Common myeloid progenitor, CD34-positive (primary cell): ENCODE measurements at regions not wholly inside any gene's neighbourhood (a gene's known extent, or its start where the extent isn't known, plus 50 kb on each side); places are given as distances from the start of the nearest gene placed in this dataset.
A peak's percentile ranks its signal among the peaks of the same experiment; 100 is the strongest.
"Not testable (repeated sequence)": the region's sequence is repeated elsewhere in the genome, so short reads cannot be mapped to it uniquely, and the experiment has no call there.

Experiments
- CTCF ChIA-PET: fragments of 350-600 bp; sonication (Branson Sonifier 250); formaldehyde crosslinking; loops from one replicate; lab custom pipeline; 2021; ENCODE audit warnings: antibody characterized with exemption; lab: Charles Lee
- POLR2A ChIA-PET: fragments of 350-600 bp; sonication (Branson Sonifier 250); formaldehyde crosslinking; loops from one replicate; lab custom pipeline; 2021; ENCODE audit warnings: antibody characterized with exemption; lab: Charles Lee
- DNase-seq, 3 donors: peaks; one replicate each; pipeline versions ENCODE4 v3.0.0 to v3.0.0-alpha.2; 2013
- H3K27ac ChIP-seq, 2 experiments: 1 replicate in 1 of 2; 2 replicates in 1 of 2; pipeline ENCODE4 v1.7.0; 2013; ENCODE audit warnings: inconsistent platforms in 2 of 2, low read length in 2 of 2, mild to moderate bottlenecking in 2 of 2, low read depth in 1 of 2, moderate library complexity in 1 of 2; ENCODE audit not compliant: severe bottlenecking in 2 of 2, insufficient read depth in 1 of 2, poor library complexity in 1 of 2
- H3K27me3 ChIP-seq, 5 experiments: replicated peaks in 2 of 5; 1 replicate in 3 of 5; 2 replicates in 2 of 5; pipeline versions ENCODE4 v1.6.1 to v1.7.0; 2013; ENCODE audit warnings: low read length in 4 of 5, mild to moderate bottlenecking in 2 of 5, moderate library complexity in 2 of 5, inconsistent platforms in 1 of 5; ENCODE audit not compliant: insufficient read depth in 5 of 5, control insufficient read depth in 4 of 5
- H3K36me3 ChIP-seq, 4 experiments: 1 replicate in 2 of 4; 2 replicates in 2 of 4; pipeline versions ENCODE4 v1.6.1 to v1.7.0; 2013; ENCODE audit warnings: low read length in 3 of 4, control low read depth in 1 of 4, mild to moderate bottlenecking in 1 of 4; ENCODE audit not compliant: control insufficient read depth in 4 of 4, insufficient read depth in 4 of 4
- H3K4me1 ChIP-seq, 4 experiments: 1 replicate in 3 of 4; 2 replicates in 1 of 4; pipeline versions ENCODE4 v1.6.1 to v1.7.1; 2013; ENCODE audit warnings: low read length in 3 of 4, mild to moderate bottlenecking in 3 of 4, control low read depth in 1 of 4, inconsistent platforms in 1 of 4, moderate library complexity in 1 of 4; ENCODE audit not compliant: control insufficient read depth in 4 of 4, insufficient read depth in 4 of 4; ENCODE audit errors: control extremely low read depth in 1 of 4
- H3K4me3 ChIP-seq, 7 experiments: 1 replicate in 4 of 7; 2 replicates in 3 of 7; pipeline versions ENCODE4 v1.5.1 to v1.7.0; 2013; ENCODE audit warnings: mild to moderate bottlenecking in 7 of 7, low read length in 6 of 7, moderate library complexity in 6 of 7, inconsistent platforms in 2 of 7, low read depth in 2 of 7, control low read depth in 1 of 7; ENCODE audit not compliant: insufficient read depth in 4 of 7, control insufficient read depth in 1 of 7; ENCODE audit errors: extremely low read depth in 1 of 7
- H3K9me3 ChIP-seq, 5 experiments: 1 replicate in 4 of 5; 2 replicates in 1 of 5; pipeline versions ENCODE4 v1.6.1 to v1.7.1; 2013; ENCODE audit warnings: low read length in 4 of 5, mild to moderate bottlenecking in 2 of 5, inconsistent platforms in 1 of 5, low read depth in 1 of 5, moderate library complexity in 1 of 5; ENCODE audit not compliant: control insufficient read depth in 4 of 5, insufficient read depth in 2 of 5; ENCODE audit errors: control extremely low read depth in 1 of 5
- WGBS: methylation state at CpG from one replicate; pipeline ENCODE4 v1.1.5; 2013; ENCODE audit not compliant: insufficient coverage; 5-methylcytosine and 5-hydroxymethylcytosine counted together

DNA sequence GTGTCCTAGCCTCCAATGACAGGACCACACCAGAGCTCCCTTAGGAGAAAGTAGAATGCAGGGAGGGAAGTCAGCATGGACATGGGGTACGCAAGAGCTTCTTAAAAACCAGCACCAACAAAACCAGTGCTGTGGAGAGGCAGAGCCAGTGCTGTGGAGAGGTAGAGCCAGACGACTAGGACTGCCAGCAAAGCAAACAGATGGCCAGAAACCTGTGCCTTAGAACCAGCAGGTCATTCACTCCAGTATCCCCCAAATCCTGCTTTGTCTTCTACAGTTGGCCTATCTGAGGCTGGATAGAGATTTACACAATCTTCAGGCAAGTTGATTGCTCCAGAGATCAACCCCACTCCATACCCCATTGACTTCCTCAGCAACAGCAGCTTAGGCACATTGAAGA is 459.9 kb upstream of the CAMK1G start:
- 88% methylated on average over 2 of the region's 2 CpGs for WGBS
- CTCF ChIA-PET = no interaction called here
- POLR2A ChIA-PET = no interaction called here
- no peaks in the 10 kb centered on the region for H3K4me1 ChIP-seq
- no peak overlapping the region for H3K27ac ChIP-seq
- H3K27me3 ChIP-seq = no peaks in the 10 kb centered on the region
- no peak overlapping the region for H3K4me3 ChIP-seq
- no peak for DNase-seq
- no peaks in the 10 kb centered on the region for H3K9me3 ChIP-seq
- H3K36me3 ChIP-seq = no peaks in the 10 kb centered on the region

DNA sequence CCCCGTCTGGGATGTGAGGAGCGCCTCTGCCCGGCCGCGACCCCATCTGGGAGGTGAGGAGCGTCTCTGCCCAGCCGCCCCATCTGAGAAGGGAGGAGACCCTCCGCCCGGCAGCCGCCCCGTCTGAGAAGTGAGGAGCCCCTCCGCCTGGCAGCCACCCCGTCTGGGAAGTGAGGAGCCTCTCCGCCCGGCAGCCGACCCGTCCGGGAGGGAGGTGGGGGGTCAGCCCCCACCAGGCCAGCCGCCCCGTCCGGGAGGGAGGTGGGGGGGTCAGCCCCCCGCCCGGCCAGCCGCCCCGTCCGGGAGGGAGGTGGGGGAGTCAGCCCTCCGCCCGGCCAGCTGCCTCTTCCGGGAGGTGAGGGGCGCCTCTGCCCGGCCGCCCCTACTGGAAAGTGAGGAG is 454.4 kb upstream of the CAMK1G start:
- H3K4me1 ChIP-seq, CTCF ChIA-PET, H3K4me3 ChIP-seq, H3K27ac ChIP-seq, H3K36me3 ChIP-seq, H3K9me3 ChIP-seq, POLR2A ChIA-PET, DNase-seq, H3K27me3 ChIP-seq: not testable (repeated sequence)
- WGBS = no CpG with 5 or more reads among the region's 32 CpGs

DNA sequence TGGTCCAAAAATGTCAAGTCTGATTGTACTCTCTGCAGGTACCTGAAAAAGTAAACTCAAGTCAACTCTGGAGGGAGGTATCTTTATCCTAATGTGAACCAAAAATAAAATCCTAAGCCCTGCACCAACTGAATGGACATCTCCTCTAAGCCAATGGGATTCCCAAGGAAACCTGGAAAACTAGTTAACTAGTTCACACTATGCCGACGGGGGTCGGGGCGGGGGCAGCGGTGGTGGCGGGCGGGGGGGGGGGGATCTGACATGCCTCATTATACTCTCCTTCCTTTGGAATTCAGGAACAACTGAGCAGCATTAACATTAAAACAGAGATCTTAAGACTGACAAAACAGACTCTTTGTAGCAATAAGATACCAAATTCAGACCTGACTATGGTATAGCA is 452.6 kb upstream of the CAMK1G start:
- WGBS = 100% methylated on average over 1 of the region's 7 CpGs
- DNase-seq = no peak
- no peak overlapping the region for H3K27ac ChIP-seq
- CTCF ChIA-PET = no interaction called here
- no peaks in the 10 kb centered on the region for H3K4me1 ChIP-seq
- H3K27me3 ChIP-seq = no peaks in the 10 kb centered on the region
- POLR2A ChIA-PET = no interaction called here
- H3K9me3 ChIP-seq = no peaks in the 10 kb centered on the region
- no peaks in the 10 kb centered on the region for H3K36me3 ChIP-seq
- no peak overlapping the region for H3K4me3 ChIP-seq

DNA sequence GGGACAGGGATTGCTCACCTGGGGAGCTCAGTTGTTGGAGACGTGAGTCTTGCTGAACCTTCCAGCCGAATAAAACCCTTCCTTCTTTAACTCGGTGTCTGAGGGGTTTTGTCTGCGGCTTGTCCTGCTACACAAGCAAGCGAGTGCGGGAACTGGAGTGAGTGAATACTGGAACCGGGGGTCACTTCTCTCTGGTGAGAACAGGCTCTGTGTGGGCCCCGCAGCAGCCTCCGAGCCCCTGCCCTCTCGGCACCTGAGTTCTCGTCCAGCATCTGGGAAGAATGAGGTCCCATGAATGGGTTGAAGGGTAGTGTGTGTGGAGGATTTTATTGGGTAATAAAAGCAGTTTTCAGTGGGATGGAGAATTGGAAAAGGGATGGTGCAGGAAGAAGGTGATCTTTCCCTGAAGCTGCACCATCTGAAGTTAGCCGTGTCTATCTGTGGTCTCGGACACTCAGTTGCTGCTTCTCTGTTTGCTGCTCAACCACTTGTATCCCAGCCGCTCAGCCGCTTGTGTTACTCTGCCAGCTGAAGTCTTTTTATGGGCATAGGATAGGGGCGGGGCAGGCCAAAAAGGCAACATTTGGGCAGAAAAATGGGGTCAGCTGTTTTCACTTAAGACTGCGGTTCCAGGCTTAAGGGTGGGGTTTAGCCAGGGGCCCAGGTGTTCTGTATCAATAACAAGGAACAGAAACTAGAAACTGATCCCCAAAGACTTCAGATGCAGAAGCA is 450.6 kb upstream of the CAMK1G start:
- WGBS = 94% methylated on average over 14 of the region's 17 CpGs
- Histone ChIP-seq H3K4me3 (no peak overlapping the region), H3K27me3 (no peaks in the 10 kb centered on the region), H3K27ac (no peak overlapping the region), H3K4me1 (no peaks in the 10 kb centered on the region), H3K9me3 (no peaks in the 10 kb centered on the region), H3K36me3 (no peaks in the 10 kb centered on the region)
- ChIA-PET POLR2A (no interaction called here), CTCF (no interaction called here)
- DNase-seq = no peak

DNA sequence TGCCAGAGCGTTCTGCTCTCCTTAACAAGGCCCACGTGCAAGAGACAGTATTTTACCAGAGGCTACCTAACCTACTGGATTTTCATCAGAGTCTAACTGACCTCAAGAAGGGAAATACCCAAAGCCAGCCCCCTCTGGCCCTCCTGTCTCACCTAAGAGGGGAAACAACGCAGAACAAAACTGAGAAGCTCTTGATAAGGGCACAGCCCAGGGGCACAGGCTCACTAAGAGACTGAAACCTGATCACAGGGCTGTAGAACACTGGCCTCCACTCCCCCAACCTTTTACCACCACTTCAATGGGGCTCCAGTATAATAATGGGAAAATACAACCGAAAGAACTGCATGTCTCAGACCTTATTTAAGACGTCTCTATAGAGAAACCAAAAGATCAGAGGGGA is 449.5 kb upstream of the CAMK1G start:
- H3K27me3 ChIP-seq = no peaks in the 10 kb centered on the region
- DNase-seq = no peak
- H3K27ac ChIP-seq = no peak overlapping the region
- H3K9me3 ChIP-seq = no peaks in the 10 kb centered on the region
- ChIA-PET CTCF (no interaction called here), POLR2A (no interaction called here)
- 90% methylated on average over 3 of the region's 5 CpGs for WGBS
- no peaks in the 10 kb centered on the region for H3K4me1 ChIP-seq
- no peak overlapping the region for H3K4me3 ChIP-seq
- H3K36me3 ChIP-seq = no peaks in the 10 kb centered on the region

DNA sequence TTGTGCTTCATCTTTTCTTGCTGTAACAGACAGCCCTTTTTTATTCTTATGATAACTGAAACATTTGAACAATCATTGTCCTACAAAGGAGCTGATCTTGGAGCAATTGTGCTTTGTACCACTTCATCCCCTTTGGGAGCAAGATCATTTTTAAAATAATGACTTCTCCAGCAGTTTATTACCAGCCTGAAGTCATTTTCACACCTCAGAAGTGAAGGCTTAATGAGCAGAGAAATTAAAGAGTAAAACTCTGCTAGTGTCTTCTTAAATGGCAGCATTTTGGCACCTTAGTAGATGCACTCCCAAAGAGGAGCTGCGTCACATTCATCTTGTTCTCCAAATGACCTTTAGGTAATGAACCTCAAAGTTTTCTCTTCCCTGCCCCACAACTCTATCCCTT is 439.6 kb upstream of the CAMK1G start:
- Histone ChIP-seq H3K27me3 (peaks cover 0 to 2% (median 0%) of the 10 kb centered on the region in 5 experiments), H3K4me1 (no peaks in the 10 kb centered on the region), H3K4me3 (no peak overlapping the region), H3K27ac (no peak overlapping the region), H3K9me3 (no peaks in the 10 kb centered on the region), H3K36me3 (no peaks in the 10 kb centered on the region)
- CTCF ChIA-PET = no interaction called here
- 100% methylated on average over 1 of the region's 1 CpG for WGBS
- no peak for DNase-seq
- POLR2A ChIA-PET = no interaction called here

DNA sequence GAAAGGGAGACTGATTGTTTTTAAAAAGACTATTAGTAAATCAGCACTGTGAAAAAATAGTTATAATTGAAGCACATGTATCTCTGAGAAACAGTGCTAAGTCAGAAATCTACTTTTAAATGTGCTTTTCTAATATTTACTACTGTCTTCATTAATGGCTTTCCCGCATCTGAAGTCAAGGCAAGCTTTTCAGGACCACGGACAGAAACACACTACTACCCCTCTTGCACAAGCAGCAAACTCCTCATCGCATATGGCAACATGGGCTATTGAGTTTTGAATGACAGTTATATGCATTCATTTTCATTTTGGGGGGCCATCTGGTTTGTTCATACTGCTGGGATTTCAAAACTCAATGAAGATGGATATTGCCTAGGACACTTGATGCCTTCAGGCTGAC is 433.4 kb upstream of the CAMK1G start:
- Histone ChIP-seq H3K36me3 (no peaks in the 10 kb centered on the region), H3K9me3 (no peaks in the 10 kb centered on the region), H3K4me1 (no peaks in the 10 kb centered on the region), H3K4me3 (no peak overlapping the region), H3K27me3 (peaks cover 0 to 2% (median 0%) of the 10 kb centered on the region in 5 experiments), H3K27ac (no peak overlapping the region)
- ChIA-PET POLR2A (no interaction called here), CTCF (no interaction called here)
- WGBS = 0% methylated on average over 1 of the region's 3 CpGs
- DNase-seq = peak; percentile 31 to 51 (median 48)
